Stimulated activated CD4-positive, alpha-beta T cell treated with anti-CD3 and anti-CD28 coated beads, Interleukin-12 subunit alpha, Interleukin-12 subunit beta, amount 100 ng/mL, for 4 hours (primary cell): ENCODE measurements at regions not wholly inside any gene's neighbourhood (a gene's known extent, or its start where the extent isn't known, plus 50 kb on each side); places are given as distances from the start of the nearest gene placed in this dataset.
"Not testable (repeated sequence)": the region's sequence is repeated elsewhere in the genome, so short reads cannot be mapped to it uniquely, and the experiment has no call there.

Experiments used
- DNase-seq: peaks from one replicate; pipeline ENCODE4 v3.0.0-alpha.2; 2020

DNA sequence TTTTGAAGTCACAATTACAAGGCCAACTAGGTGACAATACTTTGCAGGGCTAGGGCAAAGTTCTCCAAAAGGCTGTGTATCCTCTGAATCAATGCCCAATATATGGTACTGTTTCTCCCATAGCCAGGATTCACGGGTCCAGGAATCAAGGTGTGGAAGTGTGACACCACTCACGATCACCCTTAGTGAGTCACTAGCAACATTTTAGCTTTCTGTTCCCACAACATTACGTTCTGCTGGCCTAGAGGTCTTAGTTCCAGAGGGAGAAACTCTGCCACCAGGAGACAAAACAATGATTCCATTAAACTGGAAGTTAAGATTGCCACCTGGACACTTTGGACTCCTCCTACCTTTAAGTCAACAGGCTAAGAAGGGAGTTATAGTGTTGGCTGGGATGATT, 88.5 kb upstream of the RANBP6 start:
- not testable (repeated sequence) for DNase-seq

- DNase-seq, result not testable (repeated sequence)
Observed at GRCh38 chr9:6102336-6102987, 87.0 kb upstream of the RANBP6 start.

- not testable (repeated sequence) for DNase-seq
Observed at GRCh38 chr9:6101725-6102124, 86.3 kb upstream of the RANBP6 start.

DNA sequence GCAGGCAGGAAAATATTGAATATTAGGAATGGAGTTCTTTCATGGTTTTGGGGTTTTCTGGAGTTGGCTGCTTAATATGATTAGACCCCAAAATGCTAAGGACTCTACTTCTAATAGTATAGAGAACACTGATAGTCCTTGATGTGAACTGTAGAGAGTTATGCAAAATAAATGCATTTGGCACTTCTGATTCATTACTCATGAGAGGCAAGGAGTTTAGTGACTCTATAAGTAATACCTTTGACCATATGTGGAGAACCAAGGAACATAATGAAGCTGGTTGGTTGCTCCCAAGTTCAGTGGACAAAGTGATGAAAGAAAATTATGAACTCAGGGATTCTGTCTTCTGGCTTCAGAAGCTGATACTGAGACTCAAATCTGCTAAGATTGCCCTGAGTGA, 83.9 kb upstream of the RANBP6 start:
- not testable (repeated sequence) for DNase-seq

GRCh38 chr9:6098431-6098830, 83.0 kb upstream of the RANBP6 start:
- DNase-seq, result no peak

- DNase-seq, result no peak
Observed at GRCh38 chr9:6096821-6097220, 81.4 kb upstream of the RANBP6 start.

- no peak for DNase-seq
Observed at GRCh38 chr9:6090277-6091210, 75.1 kb upstream of the RANBP6 start.

DNA sequence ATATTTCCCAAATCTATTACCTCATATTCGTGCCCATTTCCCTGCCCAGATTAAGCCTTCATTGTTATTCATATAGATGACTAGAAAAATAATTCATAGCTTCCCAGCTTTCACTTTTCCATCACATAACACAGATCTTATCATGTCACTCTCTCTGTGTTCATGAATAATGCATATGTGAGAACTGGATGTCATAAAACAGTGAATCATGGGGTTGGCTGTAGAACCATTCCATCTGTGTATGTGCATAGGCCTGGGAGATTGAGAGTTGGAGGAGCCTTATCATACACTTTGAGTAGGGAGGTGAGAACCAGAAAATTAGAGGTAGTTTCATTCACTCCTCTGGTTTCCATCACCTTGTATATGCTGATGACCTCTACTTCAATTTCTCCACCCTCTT, 73.9 kb upstream of the RANBP6 start:
- no peak for DNase-seq

GRCh38 chr9:6086006-6086655, 70.7 kb upstream of the RANBP6 start:
- no peak for DNase-seq

GRCh38 chr9:6080154-6080716, 64.8 kb upstream of the RANBP6 start:
- peak; percentile 66 for DNase-seq

DNA sequence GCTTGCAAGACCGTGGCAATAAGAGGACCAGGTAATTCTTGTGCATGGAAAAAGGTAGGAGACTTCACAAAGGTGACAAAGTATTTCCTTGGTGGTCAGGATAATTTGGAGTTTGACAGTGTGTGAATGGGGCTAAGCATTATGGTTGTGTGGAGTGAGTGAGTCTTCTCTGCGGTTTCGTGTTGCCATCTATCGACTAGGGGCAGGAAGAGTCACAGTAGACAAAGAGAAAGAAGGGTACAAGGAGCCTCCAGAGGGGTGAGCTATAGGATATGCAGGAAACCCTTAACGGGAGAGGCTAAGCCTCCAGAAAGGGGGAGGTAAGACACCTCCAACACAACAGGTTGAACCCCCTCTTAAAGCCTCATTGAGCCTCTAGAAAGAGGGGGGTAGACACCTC, 64.0 kb upstream of the RANBP6 start:
- no peak for DNase-seq

- no peak for DNase-seq
Observed at GRCh38 chr9:6078382-6079105, 63.1 kb upstream of the RANBP6 start.

DNA sequence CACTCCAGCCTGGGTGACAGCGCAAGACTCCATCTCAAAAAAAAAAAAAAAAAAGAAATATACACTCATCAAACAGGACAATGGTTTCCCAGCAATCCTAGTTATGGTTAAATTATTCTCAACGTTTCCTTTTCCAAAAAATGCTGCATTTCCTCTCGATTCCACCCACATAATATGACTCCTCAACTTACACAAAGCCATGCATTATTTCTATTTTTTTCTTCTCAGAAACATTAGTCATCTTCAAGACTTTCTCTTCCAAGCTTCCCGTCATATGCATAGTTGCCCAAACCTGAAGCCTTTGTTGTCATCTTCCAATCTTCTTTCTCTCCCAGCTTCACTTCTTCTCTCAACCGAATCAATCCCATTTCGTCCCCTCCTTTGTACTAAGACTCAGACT, 61.4 kb upstream of the RANBP6 start:
- DNase-seq, result no peak

- no peak for DNase-seq
Observed at GRCh38 chr9:6073731-6074130, 58.3 kb upstream of the RANBP6 start.

DNA sequence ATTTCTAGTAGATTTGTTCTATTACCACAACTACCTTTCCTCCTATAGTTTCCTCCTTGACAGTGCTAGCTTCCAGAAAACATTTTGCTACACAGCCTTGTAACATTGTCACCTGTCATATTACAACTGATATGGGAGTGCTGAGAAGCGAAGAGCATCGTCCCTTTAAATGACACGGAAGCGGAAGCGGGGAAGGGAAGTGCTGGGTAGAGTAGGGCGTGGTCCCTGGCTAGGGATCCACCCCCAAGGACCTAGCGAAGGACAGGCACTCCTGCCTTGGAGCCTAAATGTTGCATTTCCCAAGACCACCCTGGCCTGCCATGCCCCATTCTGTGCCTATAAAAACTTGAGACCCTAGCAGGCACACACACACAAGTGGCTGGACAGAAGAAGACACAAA, 57.4 kb upstream of the RANBP6 start:
- DNase-seq, result no peak

GRCh38 chr9:6072453-6072852, 57.0 kb upstream of the RANBP6 start:
- DNase-seq, result no peak

- DNase-seq, result no peak
Observed at GRCh38 chr9:6068983-6069382, 53.6 kb upstream of the RANBP6 start.

GRCh38 chr9:6067426-6067825, 52.0 kb upstream of the RANBP6 start:
- DNase-seq, result no peak
